ENCODE measurements at regions not wholly inside any gene's neighbourhood (a gene's known extent, or its start where the extent isn't known, plus 50 kb on each side); places are given as distances from the start of the nearest gene placed in this dataset.

DNA sequence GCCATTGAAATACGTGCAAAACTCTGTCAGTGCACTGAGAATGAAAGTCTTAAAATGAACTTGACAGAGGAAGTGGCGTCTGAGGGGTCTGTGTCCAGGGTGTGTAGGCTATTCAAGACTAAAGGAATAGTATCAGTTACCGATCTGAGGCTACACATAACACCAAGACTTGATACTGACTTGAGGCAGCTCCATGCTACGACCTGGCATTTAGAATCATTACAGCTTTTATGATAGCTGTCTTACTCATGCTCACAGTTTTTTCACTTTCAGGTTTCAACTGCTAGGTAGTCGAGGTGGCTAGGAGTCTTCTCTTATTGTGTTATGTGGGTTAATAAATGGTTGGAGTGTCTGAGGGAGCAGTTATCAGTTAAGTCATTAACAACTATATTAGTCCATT lies 92.8 kb upstream of the SLCO6A1 start:
- TF ChIP-seq, protein P1, sequence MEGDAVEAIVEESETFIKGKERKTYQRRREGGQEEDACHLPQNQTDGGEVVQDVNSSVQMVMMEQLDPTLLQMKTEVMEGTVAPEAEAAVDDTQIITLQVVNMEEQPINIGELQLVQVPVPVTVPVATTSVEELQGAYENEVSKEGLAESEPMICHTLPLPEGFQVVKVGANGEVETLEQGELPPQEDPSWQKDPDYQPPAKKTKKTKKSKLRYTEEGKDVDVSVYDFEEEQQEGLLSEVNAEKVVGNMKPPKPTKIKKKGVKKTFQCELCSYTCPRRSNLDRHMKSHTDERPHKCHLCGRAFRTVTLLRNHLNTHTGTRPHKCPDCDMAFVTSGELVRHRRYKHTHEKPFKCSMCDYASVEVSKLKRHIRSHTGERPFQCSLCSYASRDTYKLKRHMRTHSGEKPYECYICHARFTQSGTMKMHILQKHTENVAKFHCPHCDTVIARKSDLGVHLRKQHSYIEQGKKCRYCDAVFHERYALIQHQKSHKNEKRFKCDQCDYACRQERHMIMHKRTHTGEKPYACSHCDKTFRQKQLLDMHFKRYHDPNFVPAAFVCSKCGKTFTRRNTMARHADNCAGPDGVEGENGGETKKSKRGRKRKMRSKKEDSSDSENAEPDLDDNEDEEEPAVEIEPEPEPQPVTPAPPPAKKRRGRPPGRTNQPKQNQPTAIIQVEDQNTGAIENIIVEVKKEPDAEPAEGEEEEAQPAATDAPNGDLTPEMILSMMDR (conservative IDR thresholded peaks at IDR 0.05; ENCODE audit: low read length) = no peak
- TF ChIP-seq EZH2phosphoT487 (IDR thresholded peaks at IDR 0.05; ENCODE audit: borderline replicate concordance, low read depth, low read length) = no peak

Data from OCI-LY7 (cell line).